ENCODE measurements at regions not wholly inside any gene's neighbourhood (a gene's known extent, or its start where the extent isn't known, plus 50 kb on each side); places are given as distances from the start of the nearest gene placed in this dataset.

DNA sequence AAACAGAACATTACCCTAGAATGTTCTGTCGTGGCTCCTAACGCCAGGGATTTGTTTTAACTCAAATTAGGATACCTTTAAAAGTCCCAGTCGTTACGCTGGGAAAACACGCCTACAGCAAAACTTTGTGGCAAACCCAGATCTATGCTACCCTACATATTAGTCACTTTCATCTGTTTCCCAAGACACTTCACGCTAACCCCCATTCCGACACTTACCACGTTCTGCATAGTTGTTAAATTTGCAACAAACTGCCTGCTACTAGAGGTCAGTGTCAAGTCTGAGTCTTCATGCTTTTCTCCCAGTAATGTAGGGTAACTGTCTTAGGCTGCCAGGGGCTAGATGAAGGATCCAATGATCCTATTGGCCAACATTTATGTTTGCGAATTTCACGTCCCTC, 140.3 kb downstream of the RASEF start:
- DNase-seq (ENCODE audit: low read depth, low spot score), result no peak
- in situ Hi-C loops (cut with HindIII; ENCODE audit: low pct_unique_long_range_greater_than_20kb, low sequenced_read_pairs), result no loop called here

DNA sequence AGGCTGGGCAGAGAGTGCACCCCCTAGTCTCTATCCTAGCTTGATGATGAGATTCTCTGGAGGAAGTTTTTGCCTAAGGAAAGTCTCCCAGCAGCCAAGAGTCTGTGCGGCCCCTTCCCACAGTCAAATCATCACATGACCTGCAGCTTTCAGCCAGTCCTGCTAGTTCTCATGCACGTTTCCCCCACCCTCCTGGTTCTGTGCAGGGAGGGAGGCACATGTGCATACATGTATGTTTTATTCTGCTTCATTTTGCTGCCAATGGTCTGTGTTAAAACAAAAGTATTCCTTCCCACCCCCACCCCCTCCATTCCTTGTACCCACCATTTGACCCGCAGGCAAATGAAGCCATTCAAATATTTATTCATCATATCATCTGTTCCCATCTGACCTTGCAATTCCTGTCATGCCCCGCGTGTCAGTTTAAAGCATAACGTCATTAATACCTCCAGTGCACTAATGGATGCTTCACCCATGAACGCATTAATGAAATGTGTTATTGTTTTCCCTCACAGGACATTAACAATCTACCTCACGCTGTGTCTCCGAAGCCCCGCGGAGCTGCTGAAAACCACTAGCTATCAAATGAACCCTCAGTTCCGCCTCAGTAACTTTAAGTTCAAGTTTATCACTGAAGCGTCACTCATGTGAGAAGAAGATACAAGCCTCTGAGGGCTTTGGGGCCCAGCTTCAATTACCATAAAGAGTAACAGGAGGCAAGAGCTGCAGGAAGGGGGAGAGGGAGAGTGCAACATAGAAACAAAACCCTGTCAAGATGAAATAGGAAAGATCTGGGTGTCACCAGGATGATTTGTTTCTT, 139.6 kb downstream of the RASEF start:
- in situ Hi-C loops (cut with HindIII; ENCODE audit: low pct_unique_long_range_greater_than_20kb, low sequenced_read_pairs), result no loop called here
- DNase-seq (ENCODE audit: low read depth, low spot score), result peak; percentile 91

DNA sequence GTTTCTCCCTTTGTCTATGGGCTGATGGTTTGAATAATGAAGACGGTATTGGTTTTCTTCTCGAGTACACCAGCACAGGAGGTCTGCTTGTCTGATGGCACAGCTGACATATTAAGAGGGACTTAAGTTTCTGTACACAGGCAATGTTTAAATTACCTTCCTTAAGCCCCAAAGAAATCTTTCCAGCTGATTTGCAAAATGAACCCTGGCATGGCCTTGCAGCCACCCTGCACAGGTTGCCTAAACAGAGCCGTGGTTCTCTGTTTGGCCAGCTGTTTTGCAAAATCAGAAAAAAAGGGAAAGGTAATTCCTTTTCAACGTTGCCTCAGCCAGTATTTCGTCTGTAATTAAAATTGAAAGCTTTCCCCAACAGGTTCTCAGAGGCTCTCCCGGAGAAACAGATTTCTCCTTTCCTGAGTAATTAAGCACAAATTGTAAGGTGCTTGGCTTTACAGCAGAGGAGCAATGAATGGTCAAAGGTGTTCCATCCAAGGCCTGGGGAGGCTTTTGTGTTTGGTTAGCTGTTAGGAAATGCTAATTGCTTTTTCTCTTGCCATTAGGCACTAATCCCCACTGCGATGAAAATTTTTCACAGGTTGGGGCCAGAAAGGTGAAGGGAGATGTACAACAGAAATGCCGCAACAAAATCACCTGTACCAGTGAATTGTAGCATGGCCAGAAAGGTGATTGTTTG, 138.9 kb downstream of the RASEF start:
- in situ Hi-C loops (cut with HindIII; ENCODE audit: low pct_unique_long_range_greater_than_20kb, low sequenced_read_pairs), result no loop called here
- no peak for DNase-seq (ENCODE audit: low read depth, low spot score)
